ENCODE measurements at regions not wholly inside any gene's neighbourhood (a gene's known extent, or its start where the extent isn't known, plus 50 kb on each side); places are given as distances from the start of the nearest gene placed in this dataset.

GRCh38 chr10:55495555-55495954, 694.5 kb upstream of the PCDH15 start:
- no peaks in the 10 kb centered on the region for H3K9me3 ChIP-seq (ENCODE audit: control insufficient read depth, insufficient read depth, low read length)
- H3F3A ChIP-seq (ENCODE audit: control insufficient read depth, insufficient read depth) = no peaks in the 10 kb centered on the region
- H3K4me2 ChIP-seq (ENCODE audit: low read length) = no peak overlapping the region
- no peaks in the 10 kb centered on the region for H4K20me1 ChIP-seq (ENCODE audit: control insufficient read depth, insufficient read depth, low read depth, low read length)
- no peaks in the 10 kb centered on the region for H3K79me2 ChIP-seq (ENCODE audit: control insufficient read depth, low read length)
- no peak overlapping the region for H3K4me3 ChIP-seq (ENCODE audit: low read length)
- H3K4me1 ChIP-seq (ENCODE audit: control insufficient read depth, low read length) = no peaks in the 10 kb centered on the region
- H3K27me3 ChIP-seq (ENCODE audit: control insufficient read depth, low read length) = no peaks in the 10 kb centered on the region
- no peaks in the 10 kb centered on the region for H3K9me2 ChIP-seq (replicated peaks; ENCODE audit: control insufficient read depth, low read length)
- TF ChIP-seq CTCF (IDR thresholded peaks at IDR 0.05; ENCODE audit: low read depth, low read length, poor library complexity, severe bottlenecking) (no peak), EZH2phosphoT487 (IDR thresholded peaks at IDR 0.05; ENCODE audit: borderline replicate concordance, low read length) (no peak)
- H3K36me3 ChIP-seq (ENCODE audit: control insufficient read depth, low read length) = no peaks in the 10 kb centered on the region
- H3K27ac ChIP-seq (ENCODE audit: low read depth, low read length) = no peak overlapping the region

GRCh38 chr10:55491712-55492111, 690.7 kb upstream of the PCDH15 start:
- no peaks in the 10 kb centered on the region for H3F3A ChIP-seq (ENCODE audit: control insufficient read depth, insufficient read depth)
- H3K4me1 ChIP-seq (ENCODE audit: control insufficient read depth, low read length) = no peaks in the 10 kb centered on the region
- H3K9me3 ChIP-seq (ENCODE audit: control insufficient read depth, insufficient read depth, low read length) = no peaks in the 10 kb centered on the region
- H3K9me2 ChIP-seq (replicated peaks; ENCODE audit: control insufficient read depth, low read length) = no peaks in the 10 kb centered on the region
- no peaks in the 10 kb centered on the region for H3K27me3 ChIP-seq (ENCODE audit: control insufficient read depth, low read length)
- no peaks in the 10 kb centered on the region for H4K20me1 ChIP-seq (ENCODE audit: control insufficient read depth, insufficient read depth, low read depth, low read length)
- H3K36me3 ChIP-seq (ENCODE audit: control insufficient read depth, low read length) = no peaks in the 10 kb centered on the region
- H3K27ac ChIP-seq (ENCODE audit: low read depth, low read length) = no peak overlapping the region
- no peak overlapping the region for H3K4me2 ChIP-seq (ENCODE audit: low read length)
- TF ChIP-seq CTCF (IDR thresholded peaks at IDR 0.05; ENCODE audit: low read depth, low read length, poor library complexity, severe bottlenecking) = no peak
- no peak for TF ChIP-seq EZH2phosphoT487 (IDR thresholded peaks at IDR 0.05; ENCODE audit: borderline replicate concordance, low read length)
- no peak overlapping the region for H3K4me3 ChIP-seq (ENCODE audit: low read length)
- no peaks in the 10 kb centered on the region for H3K79me2 ChIP-seq (ENCODE audit: control insufficient read depth, low read length)

GRCh38 chr10:55485827-55486226, 684.8 kb upstream of the PCDH15 start:
- no peaks in the 10 kb centered on the region for H4K20me1 ChIP-seq (ENCODE audit: control insufficient read depth, insufficient read depth, low read depth, low read length)
- H3K9me2 ChIP-seq (replicated peaks; ENCODE audit: control insufficient read depth, low read length) = no peaks in the 10 kb centered on the region
- H3K79me2 ChIP-seq (ENCODE audit: control insufficient read depth, low read length) = no peaks in the 10 kb centered on the region
- H3F3A ChIP-seq (ENCODE audit: control insufficient read depth, insufficient read depth) = no peaks in the 10 kb centered on the region
- H3K9me3 ChIP-seq (ENCODE audit: control insufficient read depth, insufficient read depth, low read length) = no peaks in the 10 kb centered on the region
- no peaks in the 10 kb centered on the region for H3K4me1 ChIP-seq (ENCODE audit: control insufficient read depth, low read length)
- no peak overlapping the region for H3K4me3 ChIP-seq (ENCODE audit: low read length)
- H3K27me3 ChIP-seq (ENCODE audit: control insufficient read depth, low read length) = no peaks in the 10 kb centered on the region
- no peak overlapping the region for H3K27ac ChIP-seq (ENCODE audit: low read depth, low read length)
- TF ChIP-seq EZH2phosphoT487 (IDR thresholded peaks at IDR 0.05; ENCODE audit: borderline replicate concordance, low read length) = no peak
- TF ChIP-seq CTCF (IDR thresholded peaks at IDR 0.05; ENCODE audit: low read depth, low read length, poor library complexity, severe bottlenecking) = no peak
- no peaks in the 10 kb centered on the region for H3K36me3 ChIP-seq (ENCODE audit: control insufficient read depth, low read length)
- H3K4me2 ChIP-seq (ENCODE audit: low read length) = no peak overlapping the region

GRCh38 chr10:55476129-55476528, 675.1 kb upstream of the PCDH15 start:
- no peaks in the 10 kb centered on the region for H3K9me2 ChIP-seq (replicated peaks; ENCODE audit: control insufficient read depth, low read length)
- no peak overlapping the region for H3K4me2 ChIP-seq (ENCODE audit: low read length)
- no peak overlapping the region for H3K4me3 ChIP-seq (ENCODE audit: low read length)
- H3F3A ChIP-seq (ENCODE audit: control insufficient read depth, insufficient read depth) = no peaks in the 10 kb centered on the region
- no peaks in the 10 kb centered on the region for H3K4me1 ChIP-seq (ENCODE audit: control insufficient read depth, low read length)
- no peaks in the 10 kb centered on the region for H3K36me3 ChIP-seq (ENCODE audit: control insufficient read depth, low read length)
- H3K27me3 ChIP-seq (ENCODE audit: control insufficient read depth, low read length) = no peaks in the 10 kb centered on the region
- H3K27ac ChIP-seq (ENCODE audit: low read depth, low read length) = no peak overlapping the region
- TF ChIP-seq CTCF (IDR thresholded peaks at IDR 0.05; ENCODE audit: low read depth, low read length, poor library complexity, severe bottlenecking) = no peak
- TF ChIP-seq EZH2phosphoT487 (IDR thresholded peaks at IDR 0.05; ENCODE audit: borderline replicate concordance, low read length) = no peak
- H3K9me3 ChIP-seq (ENCODE audit: control insufficient read depth, insufficient read depth, low read length) = no peaks in the 10 kb centered on the region
- no peaks in the 10 kb centered on the region for H4K20me1 ChIP-seq (ENCODE audit: control insufficient read depth, insufficient read depth, low read depth, low read length)
- H3K79me2 ChIP-seq (ENCODE audit: control insufficient read depth, low read length) = no peaks in the 10 kb centered on the region

Measured in DOHH2 (cell line).